ENCODE measurements at regions not wholly inside any gene's neighbourhood (a gene's known extent, or its start where the extent isn't known, plus 50 kb on each side); places are given as distances from the start of the nearest gene placed in this dataset.

- H3K4me1 ChIP-seq = no peaks in the 10 kb centered on the region
- WGBS, 2 donors (ENCODE audit: low coverage in 1 of 2) = 71 to 73% methylated on average over 1 of the region's 1 CpG
- DNase-seq = no peak
- intact Hi-C loops (cut with DNase I; ENCODE audit: low total_unique reads) (no loop called here), in situ Hi-C loops (cut with MboI; ENCODE audit: low pct_ligation_motif_present in 1 of 4, low pct_unique_long_range_greater_than_20kb in 1 of 4, low sequenced_read_pairs in 3 of 4) (no loop called here)
- TF ChIP-seq EP300 (IDR thresholded peaks at IDR 0.05; ENCODE audit: low read depth) (no peak), POLR2A (IDR thresholded peaks at IDR 0.05) (no peak), POLR2AphosphoS5 (IDR thresholded peaks at IDR 0.05) (no peak)
- TF ChIP-seq, protein P1, sequence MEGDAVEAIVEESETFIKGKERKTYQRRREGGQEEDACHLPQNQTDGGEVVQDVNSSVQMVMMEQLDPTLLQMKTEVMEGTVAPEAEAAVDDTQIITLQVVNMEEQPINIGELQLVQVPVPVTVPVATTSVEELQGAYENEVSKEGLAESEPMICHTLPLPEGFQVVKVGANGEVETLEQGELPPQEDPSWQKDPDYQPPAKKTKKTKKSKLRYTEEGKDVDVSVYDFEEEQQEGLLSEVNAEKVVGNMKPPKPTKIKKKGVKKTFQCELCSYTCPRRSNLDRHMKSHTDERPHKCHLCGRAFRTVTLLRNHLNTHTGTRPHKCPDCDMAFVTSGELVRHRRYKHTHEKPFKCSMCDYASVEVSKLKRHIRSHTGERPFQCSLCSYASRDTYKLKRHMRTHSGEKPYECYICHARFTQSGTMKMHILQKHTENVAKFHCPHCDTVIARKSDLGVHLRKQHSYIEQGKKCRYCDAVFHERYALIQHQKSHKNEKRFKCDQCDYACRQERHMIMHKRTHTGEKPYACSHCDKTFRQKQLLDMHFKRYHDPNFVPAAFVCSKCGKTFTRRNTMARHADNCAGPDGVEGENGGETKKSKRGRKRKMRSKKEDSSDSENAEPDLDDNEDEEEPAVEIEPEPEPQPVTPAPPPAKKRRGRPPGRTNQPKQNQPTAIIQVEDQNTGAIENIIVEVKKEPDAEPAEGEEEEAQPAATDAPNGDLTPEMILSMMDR (IDR thresholded peaks at IDR 0.05) = no peak
- H3K9me3 ChIP-seq = no peaks in the 10 kb centered on the region
- peaks cover 26% of the 10 kb centered on the region for H3K27me3 ChIP-seq
- no peaks in the 10 kb centered on the region for H3K36me3 ChIP-seq
- H3K27ac ChIP-seq = no peak overlapping the region
- H3K4me3 ChIP-seq = no peak overlapping the region
Observed at GRCh38 chr1:34650090-34650489, 104.8 kb upstream of the GJB5 start.

DNA sequence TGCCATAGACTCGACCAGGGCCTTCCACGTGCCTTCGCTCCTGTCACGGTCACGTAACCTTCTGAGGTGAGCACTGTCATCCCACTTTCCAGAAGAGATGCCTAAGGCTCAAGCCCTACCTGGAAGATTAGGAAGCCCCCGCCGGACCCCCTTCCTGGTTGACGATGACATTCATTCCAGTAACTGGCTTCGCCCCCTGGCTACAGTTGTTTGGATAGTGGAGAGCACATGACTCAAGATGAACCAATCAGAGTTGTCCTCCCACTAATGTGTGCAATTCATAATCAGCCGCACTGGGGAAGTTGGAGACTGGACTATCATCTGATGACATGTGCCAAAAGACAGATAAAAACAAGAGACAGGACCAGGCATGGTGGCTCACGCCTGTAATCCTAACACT lies 104.0 kb upstream of the GJB5 start:
- TF ChIP-seq POLR2A (IDR thresholded peaks at IDR 0.05) (no peak), POLR2AphosphoS5 (IDR thresholded peaks at IDR 0.05) (no peak), EP300 (IDR thresholded peaks at IDR 0.05; ENCODE audit: low read depth) (no peak)
- TF ChIP-seq, protein P1 (IDR thresholded peaks at IDR 0.05) = no peak
- Histone ChIP-seq H3K27me3 (peaks cover 26% of the 10 kb centered on the region), H3K36me3 (no peaks in the 10 kb centered on the region), H3K27ac (no peak overlapping the region), H3K9me3 (no peaks in the 10 kb centered on the region), H3K4me3 (no peak overlapping the region), H3K4me1 (no peaks in the 10 kb centered on the region)
- in situ Hi-C loops (cut with MboI; ENCODE audit: low pct_ligation_motif_present in 1 of 4, low pct_unique_long_range_greater_than_20kb in 1 of 4, low sequenced_read_pairs in 3 of 4) (no loop called here), intact Hi-C loops (cut with DNase I; ENCODE audit: low total_unique reads) (no loop called here)
- 66 to 86% methylated on average over 2 to 11 of the region's 11 CpGs for WGBS, 2 donors (ENCODE audit: low coverage in 1 of 2)
- DNase-seq = no peak

DNA sequence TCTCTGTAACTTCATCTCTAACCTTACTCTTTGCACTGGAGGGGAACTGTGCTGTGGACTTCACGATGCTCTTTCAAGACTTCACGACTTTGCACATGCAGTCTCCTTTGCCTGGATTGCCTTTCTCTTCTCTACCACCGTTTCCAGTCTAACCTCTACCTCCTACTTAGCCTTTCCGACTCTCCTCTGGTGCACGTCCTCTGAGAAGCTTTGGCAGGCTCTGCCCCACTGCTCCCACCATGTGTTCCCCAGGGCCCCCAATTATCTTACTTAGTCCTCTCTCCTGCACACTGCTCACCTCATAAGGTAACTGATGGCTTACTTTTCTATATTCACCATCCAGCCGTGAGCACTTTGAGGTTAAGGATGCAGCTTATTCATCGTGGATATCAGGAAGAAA lies 101.7 kb upstream of the GJB5 start:
- no peak overlapping the region for H3K27ac ChIP-seq
- peaks cover 17% of the 10 kb centered on the region for H3K27me3 ChIP-seq
- in situ Hi-C loops (cut with MboI; ENCODE audit: low pct_ligation_motif_present in 1 of 4, low pct_unique_long_range_greater_than_20kb in 1 of 4, low sequenced_read_pairs in 3 of 4) (no loop called here), intact Hi-C loops (cut with DNase I; ENCODE audit: low total_unique reads) (no loop called here)
- 67 to 78% methylated on average over 4 to 7 of the region's 7 CpGs for WGBS, 2 donors (ENCODE audit: low coverage in 1 of 2)
- H3K36me3 ChIP-seq = no peaks in the 10 kb centered on the region
- no peaks in the 10 kb centered on the region for H3K9me3 ChIP-seq
- H3K4me3 ChIP-seq = no peak overlapping the region
- H3K4me1 ChIP-seq = no peaks in the 10 kb centered on the region
- no peak for TF ChIP-seq EP300 (IDR thresholded peaks at IDR 0.05; ENCODE audit: low read depth)
- TF ChIP-seq POLR2AphosphoS5 (IDR thresholded peaks at IDR 0.05) = no peak
- TF ChIP-seq, protein P1 (IDR thresholded peaks at IDR 0.05) = no peak
- no peak for TF ChIP-seq POLR2A (IDR thresholded peaks at IDR 0.05)
- DNase-seq = no peak

DNA sequence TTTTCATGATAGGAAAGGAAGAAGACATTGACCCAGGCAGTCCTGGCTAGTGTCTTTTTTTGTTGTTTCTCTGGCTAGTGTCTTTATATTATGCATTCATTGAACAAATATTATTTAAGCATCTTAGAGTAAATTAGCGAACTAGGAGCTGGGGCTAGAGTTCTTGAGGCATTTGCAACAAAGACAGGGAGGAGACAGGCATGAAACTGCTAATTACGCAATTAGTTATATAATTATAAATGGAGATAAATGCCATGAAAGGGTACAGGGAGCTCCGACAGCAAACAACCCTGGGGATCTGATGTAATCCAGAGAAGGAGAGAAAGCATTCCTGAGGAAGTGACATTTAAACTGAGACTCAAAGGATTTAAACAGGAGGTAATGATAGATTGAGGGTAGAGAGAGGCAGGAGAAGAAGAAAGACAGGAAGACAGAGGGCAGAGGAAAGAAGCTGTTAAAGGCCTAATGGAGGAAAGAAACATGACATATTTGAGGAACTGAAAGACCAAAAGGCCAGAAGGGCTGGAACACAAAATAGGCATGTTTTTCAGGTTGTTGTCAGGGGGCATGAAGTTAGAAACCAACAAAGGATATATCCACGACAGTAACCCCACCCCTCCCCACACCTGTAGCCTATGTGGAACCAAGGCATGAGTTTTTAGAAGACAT lies 99.5 kb upstream of the GJB5 start:
- TF ChIP-seq POLR2A (IDR thresholded peaks at IDR 0.05) (no peak), EP300 (IDR thresholded peaks at IDR 0.05; ENCODE audit: low read depth) (no peak)
- TF ChIP-seq, protein P1 (IDR thresholded peaks at IDR 0.05) = no peak
- DNase-seq = no peak
- Histone ChIP-seq H3K36me3 (no peaks in the 10 kb centered on the region), H3K4me3 (no peak overlapping the region), H3K27me3 (peaks cover 7% of the 10 kb centered on the region), H3K9me3 (no peaks in the 10 kb centered on the region), H3K4me1 (no peaks in the 10 kb centered on the region), H3K27ac (no peak overlapping the region)
- intact Hi-C loops (cut with DNase I; ENCODE audit: low total_unique reads) = no loop called here
- in situ Hi-C loops (cut with MboI; ENCODE audit: low pct_ligation_motif_present in 1 of 4, low pct_unique_long_range_greater_than_20kb in 1 of 4, low sequenced_read_pairs in 3 of 4) = no loop called here
- 58 to 64% methylated on average over 4 of the region's 4 CpGs for WGBS, 2 donors (ENCODE audit: low coverage in 1 of 2)
